ENCODE measurements at regions not wholly inside any gene's neighbourhood (a gene's known extent, or its start where the extent isn't known, plus 50 kb on each side); places are given as distances from the start of the nearest gene placed in this dataset.

- TF ChIP-seq SFPQ (IDR thresholded peaks at IDR 0.05; ENCODE audit: low read depth, low read length) = no peak
- TF ChIP-seq SNIP1 (IDR thresholded peaks at IDR 0.05; ENCODE audit: low read depth) = no peak
- no peak for TF ChIP-seq BRF1 (IDR thresholded peaks at IDR 0.05; ENCODE audit: borderline replicate concordance, extremely low read depth, insufficient read length)
- no peak for TF ChIP-seq POLR2A (conservative IDR thresholded peaks at IDR 0.05)
- no peak for TF ChIP-seq HNRNPUL1 (IDR thresholded peaks at IDR 0.05; ENCODE audit: low read length)
- TF ChIP-seq PHF20 (IDR thresholded peaks at IDR 0.05; ENCODE audit: partially characterized antibody) = no peak
Measured at GRCh38 chr10:128414568-128414967, 288.3 kb upstream of the MKI67 start.

All from K562 (cell line).